HG03432 (cell line): ENCODE measurements at regions not wholly inside any gene's neighbourhood (a gene's known extent, or its start where the extent isn't known, plus 50 kb on each side); places are given as distances from the start of the nearest gene placed in this dataset.
"Not testable (repeated sequence)": the region's sequence is repeated elsewhere in the genome, so short reads cannot be mapped to it uniquely, and the experiment has no call there.

Source experiments
- ATAC-seq: cut with Tn5 transposase; IDR thresholded peaks from one replicate; pipeline ENCODE4 v1.9.1; 2021; ENCODE audit warnings: mild to moderate bottlenecking, moderate library complexity; ENCODE audit not compliant: unreplicated experiment

- ATAC-seq, result not testable (repeated sequence)
These were observed 513.7 kb downstream of the RPIA start for GRCh38 chr2:89205153-89205552.

- not testable (repeated sequence) for ATAC-seq
These were observed 516.9 kb downstream of the RPIA start for GRCh38 chr2:89208144-89208932.

- ATAC-seq, result not testable (repeated sequence)
These were observed 521.7 kb downstream of the RPIA start for GRCh38 chr2:89213151-89213550.

GRCh38 chr2:89213811-89214210 is 522.3 kb downstream of the RPIA start:
- not testable (repeated sequence) for ATAC-seq

GRCh38 chr2:89221474-89221873 is 530.0 kb downstream of the RPIA start:
- not testable (repeated sequence) for ATAC-seq

GRCh38 chr2:89222063-89222732 is 530.7 kb downstream of the RPIA start:
- ATAC-seq, result not testable (repeated sequence)

- ATAC-seq, result not testable (repeated sequence)
These were observed 533.3 kb downstream of the RPIA start for GRCh38 chr2:89224803-89225202.

GRCh38 chr2:89229979-89230378 is 538.5 kb downstream of the RPIA start:
- ATAC-seq, result not testable (repeated sequence)

- ATAC-seq, result not testable (repeated sequence)
These were observed 539.8 kb downstream of the RPIA start for GRCh38 chr2:89231241-89231640.

- not testable (repeated sequence) for ATAC-seq
These were observed 542.5 kb downstream of the RPIA start for GRCh38 chr2:89233931-89234330.

- ATAC-seq, result not testable (repeated sequence)
These were observed 543.5 kb downstream of the RPIA start for GRCh38 chr2:89234818-89235466.

- not testable (repeated sequence) for ATAC-seq
These were observed 545.5 kb downstream of the RPIA start for GRCh38 chr2:89236832-89237450.

GRCh38 chr2:89237783-89238182 is 546.3 kb downstream of the RPIA start:
- ATAC-seq, result not testable (repeated sequence)

- peak; percentile 96 for ATAC-seq
These were observed 551.7 kb downstream of the RPIA start for GRCh38 chr2:89243114-89243700.

GRCh38 chr2:89244407-89244806 is 552.9 kb downstream of the RPIA start:
- not testable (repeated sequence) for ATAC-seq

- ATAC-seq, result peak; percentile 32
These were observed 554.0 kb downstream of the RPIA start for GRCh38 chr2:89245478-89245877.

- not testable (repeated sequence) for ATAC-seq
These were observed 554.6 kb downstream of the RPIA start for GRCh38 chr2:89246027-89246426.

- ATAC-seq, result not testable (repeated sequence)
These were observed 555.1 kb downstream of the RPIA start for GRCh38 chr2:89246620-89247019.

- not testable (repeated sequence) for ATAC-seq
These were observed 563.5 kb downstream of the RPIA start for GRCh38 chr2:89255013-89255412.

- not testable (repeated sequence) for ATAC-seq
These were observed 582.0 kb downstream of the RPIA start for GRCh38 chr2:89273443-89273842.

- not testable (repeated sequence) for ATAC-seq
These were observed 589.1 kb downstream of the RPIA start for GRCh38 chr2:89280536-89280935.
